ENCODE measurements at regions not wholly inside any gene's neighbourhood (a gene's known extent, or its start where the extent isn't known, plus 50 kb on each side); places are given as distances from the start of the nearest gene placed in this dataset.

GRCh38 chr5:5995819-5996218 lies 382.5 kb downstream of the MED10 start:
- intact Hi-C loops (cut with DNase I; ENCODE audit: low total_unique reads), result no loop called here
- H3K9me3 ChIP-seq, result no peaks in the 10 kb centered on the region
- TF ChIP-seq POLR2A (IDR thresholded peaks at IDR 0.05), result no peak
- TF ChIP-seq, protein P1, sequence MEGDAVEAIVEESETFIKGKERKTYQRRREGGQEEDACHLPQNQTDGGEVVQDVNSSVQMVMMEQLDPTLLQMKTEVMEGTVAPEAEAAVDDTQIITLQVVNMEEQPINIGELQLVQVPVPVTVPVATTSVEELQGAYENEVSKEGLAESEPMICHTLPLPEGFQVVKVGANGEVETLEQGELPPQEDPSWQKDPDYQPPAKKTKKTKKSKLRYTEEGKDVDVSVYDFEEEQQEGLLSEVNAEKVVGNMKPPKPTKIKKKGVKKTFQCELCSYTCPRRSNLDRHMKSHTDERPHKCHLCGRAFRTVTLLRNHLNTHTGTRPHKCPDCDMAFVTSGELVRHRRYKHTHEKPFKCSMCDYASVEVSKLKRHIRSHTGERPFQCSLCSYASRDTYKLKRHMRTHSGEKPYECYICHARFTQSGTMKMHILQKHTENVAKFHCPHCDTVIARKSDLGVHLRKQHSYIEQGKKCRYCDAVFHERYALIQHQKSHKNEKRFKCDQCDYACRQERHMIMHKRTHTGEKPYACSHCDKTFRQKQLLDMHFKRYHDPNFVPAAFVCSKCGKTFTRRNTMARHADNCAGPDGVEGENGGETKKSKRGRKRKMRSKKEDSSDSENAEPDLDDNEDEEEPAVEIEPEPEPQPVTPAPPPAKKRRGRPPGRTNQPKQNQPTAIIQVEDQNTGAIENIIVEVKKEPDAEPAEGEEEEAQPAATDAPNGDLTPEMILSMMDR (IDR thresholded peaks at IDR 0.05), result no peak
- no peaks in the 10 kb centered on the region for H3K4me1 ChIP-seq
- DNase-seq, result no peak
- H3K27me3 ChIP-seq, result no peaks in the 10 kb centered on the region
- no peak overlapping the region for H3K4me3 ChIP-seq
- no peaks in the 10 kb centered on the region for H3K36me3 ChIP-seq (ENCODE audit: low read depth, missing control alignments)
- no peak overlapping the region for H3K27ac ChIP-seq

- DNase-seq, result no peak
- Histone ChIP-seq H3K4me3 (no peak overlapping the region), H3K36me3 (ENCODE audit: low read depth, missing control alignments) (no peaks in the 10 kb centered on the region), H3K27ac (no peak overlapping the region), H3K9me3 (no peaks in the 10 kb centered on the region), H3K4me1 (no peaks in the 10 kb centered on the region), H3K27me3 (no peaks in the 10 kb centered on the region)
- whole genome bisulfite sequencing, 2 donors, result 86 to 95% methylated on average over 5 of the region's 5 CpGs
- intact Hi-C loops (cut with DNase I; ENCODE audit: low total_unique reads), result no loop called here
- TF ChIP-seq POLR2A (IDR thresholded peaks at IDR 0.05), result no peak
- TF ChIP-seq, protein P1 (IDR thresholded peaks at IDR 0.05), result no peak
Observed at GRCh38 chr5:5986492-5987178, 391.7 kb downstream of the MED10 start.

- H3K27me3 ChIP-seq, result no peaks in the 10 kb centered on the region
- no peak for DNase-seq
- TF ChIP-seq, protein P1 (IDR thresholded peaks at IDR 0.05), result no peak
- no peak for TF ChIP-seq POLR2A (IDR thresholded peaks at IDR 0.05)
- H3K9me3 ChIP-seq, result no peaks in the 10 kb centered on the region
- H3K4me1 ChIP-seq, result no peaks in the 10 kb centered on the region
- intact Hi-C loops (cut with DNase I; ENCODE audit: low total_unique reads), result no loop called here
- no peak overlapping the region for H3K27ac ChIP-seq
- no peaks in the 10 kb centered on the region for H3K36me3 ChIP-seq (ENCODE audit: low read depth, missing control alignments)
- no peak overlapping the region for H3K4me3 ChIP-seq
- 93 to 94% methylated on average over 2 of the region's 2 CpGs for WGBS, 2 donors
Observed at GRCh38 chr5:5985332-5985731, 393.0 kb downstream of the MED10 start.

GRCh38 chr5:5983261-5983980 lies 394.9 kb downstream of the MED10 start:
- WGBS, 2 donors, result 92 to 96% methylated on average over 11 of the region's 11 CpGs
- H3K4me1 ChIP-seq, result no peaks in the 10 kb centered on the region
- no peak overlapping the region for H3K4me3 ChIP-seq
- no peaks in the 10 kb centered on the region for H3K27me3 ChIP-seq
- DNase-seq, result no peak
- TF ChIP-seq, protein P1 (IDR thresholded peaks at IDR 0.05), result no peak
- no peak for TF ChIP-seq POLR2A (IDR thresholded peaks at IDR 0.05)
- intact Hi-C loops (cut with DNase I; ENCODE audit: low total_unique reads), result no loop called here
- H3K36me3 ChIP-seq (ENCODE audit: low read depth, missing control alignments), result no peaks in the 10 kb centered on the region
- H3K27ac ChIP-seq, result no peak overlapping the region
- no peaks in the 10 kb centered on the region for H3K9me3 ChIP-seq

DNA sequence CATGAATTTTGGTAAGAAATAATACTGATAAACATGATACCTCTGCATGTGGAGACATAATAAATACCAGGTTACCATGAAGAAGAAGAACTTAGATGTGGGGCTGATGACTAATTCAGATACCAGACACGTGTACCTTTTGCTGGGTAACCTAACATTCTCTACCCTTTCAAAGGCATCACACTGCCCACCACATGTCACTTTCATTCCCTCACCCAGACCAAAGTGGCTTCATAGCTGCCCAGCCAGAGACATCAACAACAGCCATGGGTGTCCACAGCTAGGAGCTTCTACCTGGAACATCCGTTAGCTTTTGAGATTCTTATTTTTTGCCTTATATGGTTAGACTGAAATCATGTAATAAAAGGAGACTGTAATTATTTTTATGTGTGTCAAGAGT lies 396.8 kb downstream of the MED10 start:
- no peak for TF ChIP-seq POLR2A (IDR thresholded peaks at IDR 0.05)
- TF ChIP-seq, protein P1 (IDR thresholded peaks at IDR 0.05), result no peak
- no peaks in the 10 kb centered on the region for H3K9me3 ChIP-seq
- no peaks in the 10 kb centered on the region for H3K36me3 ChIP-seq (ENCODE audit: low read depth, missing control alignments)
- H3K27me3 ChIP-seq, result no peaks in the 10 kb centered on the region
- H3K4me3 ChIP-seq, result no peak overlapping the region
- intact Hi-C loops (cut with DNase I; ENCODE audit: low total_unique reads), result no loop called here
- H3K4me1 ChIP-seq, result no peaks in the 10 kb centered on the region
- DNase-seq, result no peak
- 93% methylated on average over 2 of the region's 2 CpGs for WGBS, 2 donors
- no peak overlapping the region for H3K27ac ChIP-seq
